NCI-H748 (cell line): ENCODE measurements at regions not wholly inside any gene's neighbourhood (a gene's known extent, or its start where the extent isn't known, plus 50 kb on each side); places are given as distances from the start of the nearest gene placed in this dataset.
"Not testable (repeated sequence)": the region's sequence is repeated elsewhere in the genome, so short reads cannot be mapped to it uniquely, and the experiment has no call there.

Experiments used
- DNase-seq: peaks from one replicate; lab custom pipeline; 2025; ENCODE audit not compliant: unreplicated experiment; lab: John Stamatoyannopoulos, UW

DNA sequence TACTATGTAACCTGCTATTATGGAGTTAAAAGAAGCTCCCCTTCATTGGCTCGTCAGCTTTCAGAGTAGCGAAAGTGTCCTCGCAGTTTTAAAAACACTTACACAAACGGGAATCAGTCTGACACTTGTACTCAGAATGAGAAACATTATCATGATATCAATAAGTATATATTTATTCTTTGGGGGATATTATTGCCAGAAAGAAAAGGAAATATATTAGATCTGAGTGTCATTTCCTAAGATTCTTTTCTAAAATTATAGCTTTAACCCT lies 584.5 kb downstream of the ZEB2 start:
- DNase-seq: no peak

DNA sequence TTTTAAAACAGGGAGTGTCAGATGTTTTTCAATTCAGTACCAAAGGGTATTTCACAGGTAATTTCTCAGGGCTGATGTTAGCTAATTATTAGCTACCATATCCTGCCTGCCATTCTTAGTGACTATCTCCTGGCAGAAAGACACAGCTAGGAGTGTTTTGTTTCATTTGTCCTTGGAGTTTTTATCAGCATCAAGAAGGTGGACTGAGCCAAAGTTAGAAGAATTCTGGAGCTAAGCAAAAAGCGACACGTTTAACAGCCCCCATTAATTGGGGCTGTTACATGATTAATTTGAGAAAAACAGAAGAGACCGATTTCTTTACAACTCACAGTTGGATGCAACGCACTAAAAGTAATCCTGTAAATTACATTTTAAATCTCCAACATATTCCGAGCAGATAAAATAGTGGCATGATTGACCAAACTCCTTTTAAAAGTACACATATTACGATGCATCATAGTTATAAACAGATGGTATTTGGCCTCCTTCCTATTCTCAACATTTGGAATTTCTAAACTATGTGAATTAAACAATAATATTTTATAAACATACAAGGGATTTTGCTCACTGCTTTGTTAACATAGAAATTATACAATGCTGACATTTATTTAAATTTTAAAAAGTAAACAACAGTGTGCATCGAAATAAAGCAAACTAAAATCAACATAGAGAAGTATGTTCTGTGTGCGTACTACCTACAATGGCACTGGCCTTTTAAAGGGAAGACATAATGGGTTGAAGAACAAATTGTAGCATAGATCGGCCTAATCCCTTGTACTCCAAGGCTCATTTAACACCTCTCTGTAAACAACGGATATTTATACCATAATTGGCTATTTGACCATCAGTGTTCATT lies 585.1 kb downstream of the ZEB2 start:
- peak; percentile 93 for DNase-seq

DNA sequence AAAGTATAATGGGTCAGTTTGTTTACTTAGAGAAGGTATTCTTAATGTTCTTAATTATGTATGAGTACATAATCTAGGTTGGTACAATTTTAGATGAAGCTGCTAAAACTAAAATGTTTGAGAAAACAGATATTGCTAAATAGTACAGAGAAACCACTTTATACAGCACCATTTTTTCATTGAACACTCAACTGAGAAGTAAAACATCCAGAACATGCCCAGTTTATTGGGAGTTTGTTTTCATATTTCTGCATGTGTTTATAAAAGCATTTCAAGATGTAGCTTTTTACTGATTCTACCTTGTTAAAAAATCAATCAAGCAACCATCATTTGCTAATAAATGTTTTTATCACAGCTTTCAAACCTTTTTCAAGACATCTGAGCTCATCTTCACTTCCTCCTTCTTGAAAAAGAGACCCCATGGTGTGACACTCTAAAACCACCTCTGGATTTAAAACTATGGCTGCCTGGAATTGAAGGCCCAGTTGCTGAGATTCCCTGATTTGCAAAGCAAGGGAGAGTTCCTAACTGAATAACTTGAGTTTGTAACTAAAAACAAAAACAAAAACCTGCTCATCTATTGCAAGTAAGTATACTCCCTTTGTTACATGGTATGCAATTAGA lies 585.9 kb downstream of the ZEB2 start:
- DNase-seq: no peak

- no peak for DNase-seq
Measured at GRCh38 chr2:143930891-143931290, 589.0 kb downstream of the ZEB2 start.

DNA sequence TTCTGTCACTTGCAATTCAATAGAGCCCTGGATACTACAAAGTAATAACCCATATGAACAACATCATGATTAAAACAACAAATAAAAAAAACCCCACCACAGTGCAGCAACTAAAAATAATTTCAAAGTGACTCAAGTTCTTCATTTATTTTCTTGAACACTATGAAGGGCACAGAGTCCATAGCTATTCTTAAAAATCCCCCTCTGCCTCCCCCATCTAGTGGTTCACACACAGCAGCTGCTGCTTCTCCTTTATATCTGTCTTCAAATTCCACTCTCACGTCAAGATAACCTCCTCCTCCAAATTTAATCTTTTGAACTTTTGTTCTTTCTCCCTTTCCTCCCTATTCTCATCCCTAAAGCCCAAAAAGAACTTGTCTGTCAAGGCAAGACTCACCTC lies 591.3 kb downstream of the ZEB2 start:
- DNase-seq: no peak

GRCh38 chr2:143928184-143928583 lies 591.7 kb downstream of the ZEB2 start:
- DNase-seq: no peak

- DNase-seq: no peak
Measured at GRCh38 chr2:143926736-143927135, 593.2 kb downstream of the ZEB2 start.

GRCh38 chr2:143922261-143922830 lies 597.6 kb downstream of the ZEB2 start:
- not testable (repeated sequence) for DNase-seq

DNA sequence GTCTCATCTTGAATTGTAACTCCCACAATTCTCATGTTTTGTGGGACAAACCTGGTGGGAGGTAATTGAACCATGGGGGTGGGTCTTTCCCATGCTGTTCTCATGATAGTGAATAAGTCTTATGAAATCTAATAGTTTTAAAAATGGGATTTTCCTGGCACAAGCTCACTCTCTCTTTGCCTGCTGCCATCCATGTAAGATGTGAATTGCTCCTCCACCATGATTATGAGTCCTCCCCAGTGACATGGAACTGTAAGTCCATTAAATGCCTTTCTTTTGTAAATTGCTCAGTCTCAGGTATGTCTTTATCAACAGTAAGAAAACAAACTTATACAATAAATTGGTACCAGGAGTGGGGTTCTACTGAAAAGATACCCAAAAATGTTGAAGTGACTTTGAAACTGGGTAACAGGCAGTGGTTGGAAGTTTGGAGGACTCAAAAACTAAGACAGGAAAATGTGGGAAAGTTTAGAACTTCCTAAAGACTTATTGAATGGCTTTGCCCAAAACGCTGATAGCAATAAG lies 601.4 kb downstream of the ZEB2 start:
- no peak for DNase-seq

- DNase-seq: no peak
Measured at GRCh38 chr2:143916781-143917180, 603.1 kb downstream of the ZEB2 start.

GRCh38 chr2:143909577-143910353 lies 610.2 kb downstream of the ZEB2 start:
- DNase-seq: peak; percentile 28

DNA sequence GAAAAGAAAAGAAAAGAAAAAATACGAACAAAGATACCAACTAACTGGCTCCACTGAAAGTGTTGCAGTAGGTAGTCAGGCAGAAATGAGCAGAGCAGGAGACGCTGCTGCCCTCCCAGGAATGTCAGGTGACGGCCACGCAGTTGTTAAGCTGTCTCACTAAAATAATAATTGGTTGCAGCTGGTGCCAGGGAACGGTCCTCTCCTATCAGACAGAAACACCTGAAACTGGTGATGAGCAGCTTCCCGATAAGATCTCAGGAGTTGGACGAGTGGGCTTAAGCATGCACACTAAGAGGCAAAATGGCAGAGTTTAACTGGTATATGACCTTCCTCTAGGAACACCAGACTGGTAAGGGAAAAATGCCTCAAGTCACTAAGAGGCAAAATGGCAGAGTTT lies 611.1 kb downstream of the ZEB2 start:
- DNase-seq: peak; percentile 67

GRCh38 chr2:143907801-143908200 lies 612.1 kb downstream of the ZEB2 start:
- no peak for DNase-seq

- no peak for DNase-seq
Measured at GRCh38 chr2:143906850-143907249, 613.1 kb downstream of the ZEB2 start.

DNA sequence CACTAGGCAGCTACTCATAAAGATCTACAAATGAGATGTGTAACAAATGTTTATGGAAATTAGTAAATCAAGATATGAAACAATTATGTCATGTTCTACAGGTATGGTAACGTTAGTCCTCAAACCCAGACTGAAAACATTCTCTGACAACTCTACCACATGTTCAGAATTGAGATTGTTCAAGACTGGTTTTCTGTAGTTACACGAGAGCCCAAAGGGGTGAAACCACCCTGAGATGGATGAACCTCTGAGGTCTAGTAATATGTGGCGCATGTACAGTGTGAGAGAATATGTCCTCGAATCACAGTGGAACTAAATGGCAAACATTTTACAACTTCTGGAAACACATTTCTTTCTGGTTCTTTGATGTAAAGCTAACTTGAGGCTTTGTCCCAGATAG lies 614.3 kb downstream of the ZEB2 start:
- DNase-seq: no peak

GRCh38 chr2:143903172-143903856 lies 616.6 kb downstream of the ZEB2 start:
- DNase-seq: no peak

- DNase-seq: no peak
Measured at GRCh38 chr2:143901185-143901842, 618.6 kb downstream of the ZEB2 start.

DNA sequence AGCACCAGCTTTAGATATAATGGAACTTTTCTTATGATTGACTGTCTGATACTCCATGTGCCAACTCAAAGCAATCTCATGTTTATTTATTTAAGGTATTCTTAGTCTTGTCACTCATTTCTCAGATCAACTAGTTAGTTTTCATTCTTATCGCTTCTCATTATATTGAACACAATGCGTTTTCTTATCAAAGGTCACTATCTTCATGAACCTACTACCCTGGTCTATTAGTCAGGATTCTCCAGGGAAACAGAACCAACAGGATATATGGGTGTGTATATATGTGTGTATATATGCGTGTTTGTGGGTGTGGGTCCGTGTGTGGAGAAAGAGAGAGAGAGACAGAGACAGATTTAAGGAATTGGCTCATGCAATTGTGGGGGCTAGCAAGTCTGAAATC lies 619.9 kb downstream of the ZEB2 start:
- no peak for DNase-seq

DNA sequence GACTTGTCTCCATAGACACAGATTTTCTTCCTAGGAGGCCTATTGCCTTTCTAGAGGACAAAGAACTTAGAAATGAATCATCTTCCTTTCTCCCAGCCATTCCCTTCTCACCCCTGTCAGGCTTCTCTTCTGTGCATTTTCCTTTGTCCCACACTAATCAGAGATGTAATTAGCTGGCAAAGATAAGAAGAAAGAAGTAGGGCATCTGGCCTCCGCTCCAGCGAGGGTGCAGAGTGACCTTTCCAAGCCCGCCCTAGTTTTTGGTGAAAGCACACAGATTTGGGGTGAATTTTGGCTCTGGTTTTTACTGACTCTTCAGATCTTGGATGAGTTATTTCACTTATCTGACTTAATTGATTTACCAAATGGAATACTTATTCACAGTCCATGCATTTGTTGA lies 626.5 kb downstream of the ZEB2 start:
- no peak for DNase-seq

GRCh38 chr2:143891879-143892308 lies 628.0 kb downstream of the ZEB2 start:
- peak; percentile 90 for DNase-seq
